Breast epithelium (tissue), 3 donors: ENCODE measurements at regions not wholly inside any gene's neighbourhood (a gene's known extent, or its start where the extent isn't known, plus 50 kb on each side); places are given as distances from the start of the nearest gene placed in this dataset.

Experiments
- POLR2A ChIP-seq: fragments of 450-650 bp; IDR thresholded peaks from one replicate; pipeline ENCODE4 v1.6.1; 2016; ENCODE audit warnings: antibody characterized with exemption, mild to moderate bottlenecking, moderate library complexity
- POLR2AphosphoS5 ChIP-seq, 3 donors: sonication (generic); formaldehyde crosslinking; IDR thresholded peaks; one replicate each; pipeline ENCODE4 v1.6.1; 2017; ENCODE audit warnings: antibody characterized with exemption in 3 of 3
- TF ChIP-seq, protein P1 (sequence below), 3 donors: fragments of 450-650 bp; IDR thresholded peaks; one replicate each; pipeline ENCODE4 v1.5.1; 2016 to 2017; ENCODE audit warnings: antibody characterized with exemption in 3 of 3, mild to moderate bottlenecking in 3 of 3, moderate library complexity in 3 of 3

DNA sequence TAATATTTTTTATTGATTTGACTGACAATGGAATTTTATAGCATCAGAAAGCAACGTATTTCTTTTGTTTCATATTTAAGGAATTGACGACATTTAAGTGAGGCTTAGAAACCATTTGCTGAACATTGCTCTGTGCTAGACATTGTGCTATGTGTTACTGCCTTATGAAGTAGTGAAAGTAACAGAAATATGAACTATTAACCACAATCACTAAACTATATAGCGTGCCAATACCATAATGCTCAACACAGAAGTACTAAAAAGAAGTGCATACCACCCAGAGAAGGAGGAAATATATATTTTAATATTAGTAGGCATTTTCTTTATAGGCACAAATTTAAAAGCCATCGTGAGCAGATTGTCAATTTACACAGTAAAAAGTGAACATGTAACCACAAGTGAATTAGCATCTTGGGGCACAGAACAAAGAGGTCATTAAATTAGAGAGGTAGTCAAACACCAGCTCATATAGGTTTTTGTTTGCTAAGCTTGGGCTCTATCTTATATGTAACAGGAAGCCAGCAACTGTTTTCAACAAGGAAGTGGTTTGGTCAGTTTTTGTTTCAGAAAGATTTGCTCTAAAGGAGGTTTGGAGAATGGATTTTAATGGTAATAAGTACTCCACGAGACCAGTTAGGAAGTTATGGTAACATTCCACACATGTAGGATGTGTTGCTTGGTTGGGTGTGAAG, 270.7 kb downstream of the GRXCR1 start:
- TF ChIP-seq, protein P1, sequence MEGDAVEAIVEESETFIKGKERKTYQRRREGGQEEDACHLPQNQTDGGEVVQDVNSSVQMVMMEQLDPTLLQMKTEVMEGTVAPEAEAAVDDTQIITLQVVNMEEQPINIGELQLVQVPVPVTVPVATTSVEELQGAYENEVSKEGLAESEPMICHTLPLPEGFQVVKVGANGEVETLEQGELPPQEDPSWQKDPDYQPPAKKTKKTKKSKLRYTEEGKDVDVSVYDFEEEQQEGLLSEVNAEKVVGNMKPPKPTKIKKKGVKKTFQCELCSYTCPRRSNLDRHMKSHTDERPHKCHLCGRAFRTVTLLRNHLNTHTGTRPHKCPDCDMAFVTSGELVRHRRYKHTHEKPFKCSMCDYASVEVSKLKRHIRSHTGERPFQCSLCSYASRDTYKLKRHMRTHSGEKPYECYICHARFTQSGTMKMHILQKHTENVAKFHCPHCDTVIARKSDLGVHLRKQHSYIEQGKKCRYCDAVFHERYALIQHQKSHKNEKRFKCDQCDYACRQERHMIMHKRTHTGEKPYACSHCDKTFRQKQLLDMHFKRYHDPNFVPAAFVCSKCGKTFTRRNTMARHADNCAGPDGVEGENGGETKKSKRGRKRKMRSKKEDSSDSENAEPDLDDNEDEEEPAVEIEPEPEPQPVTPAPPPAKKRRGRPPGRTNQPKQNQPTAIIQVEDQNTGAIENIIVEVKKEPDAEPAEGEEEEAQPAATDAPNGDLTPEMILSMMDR (IDR thresholded peaks at IDR 0.05), result no peak
- no peak for TF ChIP-seq POLR2AphosphoS5 (IDR thresholded peaks at IDR 0.05)
- TF ChIP-seq POLR2A, result no peak
